Right lobe of liver (tissue), 6 donors: ENCODE measurements at regions not wholly inside any gene's neighbourhood (a gene's known extent, or its start where the extent isn't known, plus 50 kb on each side); places are given as distances from the start of the nearest gene placed in this dataset.

Source experiments
- ATAC-seq, 4 donors: fragments of 200-7000 bp; cut with Tn5 transposase; one replicate each; pipeline ENCODE4 v1.9.1; 2020; ENCODE audit warnings: mild to moderate bottlenecking in 4 of 4, moderate library complexity in 4 of 4
- DNase-seq, 3 donors: peaks; one replicate each; pipeline ENCODE4 v3.0.0-alpha.2; 2020
- H3K27ac ChIP-seq, 3 donors: fragments of 200-600 bp; one replicate each; pipeline ENCODE4 v1.8.0; 2022
- H3K27me3 ChIP-seq, 2 donors: fragments of 200-600 bp; one replicate each; pipeline ENCODE4 v1.8.0; 2022
- H3K36me3 ChIP-seq, 4 donors: fragments of 200-600 bp; sonication (generic) in 1 of 4; one replicate each; pipeline versions ENCODE4 v1.5.1 to v1.8.0; 2017 to 2022; ENCODE audit warnings: control low read depth in 1 of 4
- H3K4me1 ChIP-seq, 4 donors: fragments of 200-600 bp; sonication (generic) in 1 of 4; one replicate each; pipeline versions ENCODE4 v1.5.1 to v1.8.0; 2017 to 2022; ENCODE audit warnings: control low read depth in 1 of 4
- H3K4me3 ChIP-seq, 3 donors: fragments of 200-600 bp; one replicate each; pipeline ENCODE4 v1.8.0; 2022
- H3K9me3 ChIP-seq, 4 donors: fragments of 200-600 bp; sonication (generic) in 1 of 4; one replicate each; pipeline versions ENCODE4 v1.5.1 to v1.8.0; 2017 to 2022; ENCODE audit warnings: control low read depth in 1 of 4
- CTCF ChIP-seq, 4 donors: fragments of 200-600 bp in 3 of 4; fragments of 450-650 bp in 1 of 4; IDR thresholded peaks; one replicate each; pipeline versions ENCODE4 v1.5.1 to v1.8.0; 2016 to 2022; ENCODE audit warnings: antibody characterized with exemption in 4 of 4, mild to moderate bottlenecking in 2 of 4
- POLR2A ChIP-seq: fragments of 450-650 bp; IDR thresholded peaks from one replicate; pipeline ENCODE4 v1.6.1; 2017; ENCODE audit warnings: antibody characterized with exemption, mild to moderate bottlenecking
- WGBS: methylation state at CpG from one replicate; pipeline ENCODE4 v1.1.6; 2018; ENCODE audit warnings: low coverage, low lambda C conversion rate; ENCODE audit not compliant: insufficient coverage; ENCODE audit errors: missing lambda C conversion rate; 5-methylcytosine and 5-hydroxymethylcytosine counted together
- intact Hi-C, 2 donors: fragments of 100-400 bp; cut with DNase I; formaldehyde crosslinking; loops; one replicate each; pipeline versions ENCODE4 v1.11.2 to v1.14.1; 2022
- donor health status: DM: no; HTN: yes; CAD: no.
- donor health status: DM: no; HTN: no; CAD: no.
- donor health status: DM: no; HTN: no; CAD: no.
- donor health status: DM: no; HTN: yes; CAD: no.
- donor health status: DM: no; HTN: yes; CAD: no.

- Histone ChIP-seq H3K27me3 (no peaks in the 10 kb centered on the region), H3K4me3 (no peak overlapping the region), H3K4me1 (no peaks in the 10 kb centered on the region), H3K27ac (no peak overlapping the region), H3K9me3 (no peaks in the 10 kb centered on the region), H3K36me3 (no peaks in the 10 kb centered on the region)
- no peak for ATAC-seq
- 67% methylated on average over 3 of the region's 3 CpGs for WGBS
- intact Hi-C loops: no loop called here
- no peak for DNase-seq
- TF ChIP-seq CTCF (IDR thresholded peaks at IDR 0.05) (no peak), POLR2A (no peak)
Observed at GRCh38 chr1:115193046-115193828, 103.9 kb upstream of the TSPAN2 start.

- no peaks in the 10 kb centered on the region for H3K9me3 ChIP-seq
- DNase-seq (no peak), ATAC-seq (no peak)
- H3K27me3 ChIP-seq: no peaks in the 10 kb centered on the region
- intact Hi-C loops: no loop called here
- no peaks in the 10 kb centered on the region for H3K4me1 ChIP-seq
- no peaks in the 10 kb centered on the region for H3K36me3 ChIP-seq
- no peak overlapping the region for H3K27ac ChIP-seq
- WGBS: 90% methylated on average over 6 of the region's 7 CpGs
- TF ChIP-seq POLR2A (no peak), CTCF (IDR thresholded peaks at IDR 0.05) (no peak)
- H3K4me3 ChIP-seq: no peak overlapping the region
Observed at GRCh38 chr1:115192200-115192767, 103.0 kb upstream of the TSPAN2 start.

GRCh38 chr1:115191691-115192090 lies 102.4 kb upstream of the TSPAN2 start:
- no peaks in the 10 kb centered on the region for H3K36me3 ChIP-seq
- H3K27me3 ChIP-seq: no peaks in the 10 kb centered on the region
- intact Hi-C loops: no loop called here
- TF ChIP-seq POLR2A: no peak
- TF ChIP-seq CTCF (IDR thresholded peaks at IDR 0.05): no peak
- no peaks in the 10 kb centered on the region for H3K4me1 ChIP-seq
- WGBS: 88% methylated on average over 3 of the region's 3 CpGs
- no peaks in the 10 kb centered on the region for H3K9me3 ChIP-seq
- no peak overlapping the region for H3K27ac ChIP-seq
- ATAC-seq: no peak
- DNase-seq: no peak
- no peak overlapping the region for H3K4me3 ChIP-seq

- H3K36me3 ChIP-seq: no peaks in the 10 kb centered on the region
- no peaks in the 10 kb centered on the region for H3K27me3 ChIP-seq
- H3K4me3 ChIP-seq: no peak overlapping the region
- no peak for ATAC-seq
- H3K27ac ChIP-seq: no peak overlapping the region
- 68% methylated on average over 3 of the region's 3 CpGs for WGBS
- DNase-seq: no peak
- no peaks in the 10 kb centered on the region for H3K4me1 ChIP-seq
- no peak for TF ChIP-seq POLR2A
- no peak for TF ChIP-seq CTCF (IDR thresholded peaks at IDR 0.05)
- intact Hi-C loops: no loop called here
- H3K9me3 ChIP-seq: no peaks in the 10 kb centered on the region
Observed at GRCh38 chr1:115190540-115191170, 101.4 kb upstream of the TSPAN2 start.
